Liver (tissue), 2 donors: ENCODE measurements at regions not wholly inside any gene's neighbourhood (a gene's known extent, or its start where the extent isn't known, plus 50 kb on each side); places are given as distances from the start of the nearest gene placed in this dataset.
"Not testable (repeated sequence)": the region's sequence is repeated elsewhere in the genome, so short reads cannot be mapped to it uniquely, and the experiment has no call there.

Source experiments
- NR2F2 ChIP-seq: IDR thresholded peaks from 2 replicates; pipeline ENCODE4 v1.6.1; 2016; ENCODE audit warnings: antibody characterized with exemption
- RXRA ChIP-seq, 2 donors: IDR thresholded peaks; 2 replicates each; pipeline ENCODE4 v1.6.1; 2017 to 2018; ENCODE audit warnings: antibody characterized with exemption in 2 of 2, mild to moderate bottlenecking in 1 of 2
- donor health status: healthy.

DNA sequence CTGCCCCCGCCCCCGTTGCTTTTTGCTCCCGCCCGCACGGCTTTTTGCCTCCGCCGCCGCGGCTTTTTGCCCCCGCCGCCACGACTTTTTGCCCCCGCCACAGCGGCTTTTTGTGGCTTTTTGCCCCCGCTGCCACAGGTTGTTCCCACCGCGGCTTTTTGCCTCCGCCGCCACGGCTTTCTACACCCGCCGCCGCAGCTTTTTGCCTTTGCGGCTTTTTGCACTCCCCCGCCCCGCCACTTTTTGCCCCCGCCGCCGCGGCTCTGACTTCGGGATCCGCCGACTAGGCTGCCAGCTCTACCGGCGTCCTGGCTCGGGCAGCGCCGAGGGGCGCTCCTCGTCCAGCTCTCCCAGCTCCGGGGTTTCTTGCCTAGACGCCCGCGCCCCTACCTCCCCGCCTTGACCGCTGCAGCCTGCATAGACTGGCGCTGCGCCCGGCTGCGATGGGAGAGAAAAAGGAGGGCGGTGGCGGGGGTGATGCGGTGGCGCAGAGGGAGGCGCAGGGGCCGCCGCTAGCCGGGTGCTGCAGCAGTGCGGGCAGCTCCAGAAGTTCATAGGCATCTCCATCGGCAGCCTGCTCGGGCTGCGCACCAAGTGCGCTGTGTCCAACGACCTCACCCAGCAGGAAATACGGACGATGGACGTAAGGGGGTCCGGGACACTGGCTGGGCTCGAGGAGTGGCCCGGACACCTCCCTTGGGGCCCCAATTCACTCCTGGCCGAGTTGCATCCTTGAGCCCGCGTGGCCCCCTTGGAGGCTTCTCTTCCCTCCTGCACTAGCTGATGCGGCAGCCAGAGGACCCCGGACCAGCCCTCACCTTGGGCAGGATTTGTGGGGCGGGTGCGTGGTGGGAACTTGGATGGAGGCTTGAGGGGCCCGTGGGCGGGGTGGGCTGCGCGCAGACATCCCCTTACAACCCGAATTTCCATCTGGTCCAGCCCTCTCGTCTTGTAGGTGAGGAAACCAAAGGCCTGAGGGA is 555.7 kb downstream of the TP53TG3F start:
- not testable (repeated sequence) for TF ChIP-seq RXRA (IDR thresholded peaks at IDR 0.05); NR2F2
